K562 (cell line): ENCODE measurements at regions not wholly inside any gene's neighbourhood (a gene's known extent, or its start where the extent isn't known, plus 50 kb on each side); places are given as distances from the start of the nearest gene placed in this dataset.

Source experiments
- DNMT1 ChIP-seq: fragments of 450-650 bp; IDR thresholded peaks from 2 replicates; pipeline ENCODE4 v1.6.1; 2016; ENCODE audit warnings: antibody characterized with exemption, mild to moderate bottlenecking
- MTA2 ChIP-seq: fragments of 450-650 bp; IDR thresholded peaks from 2 replicates; pipeline ENCODE4 v1.6.1; 2016; ENCODE audit warnings: low read depth
- MYBL2 ChIP-seq, 2 experiments: fragments of 450-650 bp in 1 of 2; sonication (generic) in 1 of 2; formaldehyde crosslinking in 1 of 2; IDR thresholded peaks; 2 replicates each; pipeline versions ENCODE4 v1.6.1 to v1.8.1; 2017 to 2022; ENCODE audit warnings: borderline replicate concordance in 1 of 2, inconsistent platforms in 1 of 2, low read depth in 1 of 2, mild to moderate bottlenecking in 1 of 2, missing genetic modification reagents in 1 of 2, moderate library complexity in 1 of 2
- TF ChIP-seq, protein P1 (sequence below): fragments of 200-800 bp; sonication (Bioruptor generic); IDR thresholded peaks from 2 replicates; pipeline ENCODE4 v1.6.1; 2017; ENCODE audit warnings: missing genetic modification characterization, missing compliant biosample characterization
- TF ChIP-seq, protein P2 (sequence below): fragments of 250-450 bp; sonication (Bioruptor Pico); IDR thresholded peaks from 2 replicates; pipeline ENCODE4 v1.4.0; 2020

- TF ChIP-seq DNMT1 (no peak), MYBL2 (IDR thresholded peaks at IDR 0.05; ENCODE audit: low read depth) (no peak), MYBL2 (CRISPR knock-in tag; IDR thresholded peaks at IDR 0.05; ENCODE audit: borderline replicate concordance) (no peak), MTA2 (no peak)
- TF ChIP-seq, protein P1, sequence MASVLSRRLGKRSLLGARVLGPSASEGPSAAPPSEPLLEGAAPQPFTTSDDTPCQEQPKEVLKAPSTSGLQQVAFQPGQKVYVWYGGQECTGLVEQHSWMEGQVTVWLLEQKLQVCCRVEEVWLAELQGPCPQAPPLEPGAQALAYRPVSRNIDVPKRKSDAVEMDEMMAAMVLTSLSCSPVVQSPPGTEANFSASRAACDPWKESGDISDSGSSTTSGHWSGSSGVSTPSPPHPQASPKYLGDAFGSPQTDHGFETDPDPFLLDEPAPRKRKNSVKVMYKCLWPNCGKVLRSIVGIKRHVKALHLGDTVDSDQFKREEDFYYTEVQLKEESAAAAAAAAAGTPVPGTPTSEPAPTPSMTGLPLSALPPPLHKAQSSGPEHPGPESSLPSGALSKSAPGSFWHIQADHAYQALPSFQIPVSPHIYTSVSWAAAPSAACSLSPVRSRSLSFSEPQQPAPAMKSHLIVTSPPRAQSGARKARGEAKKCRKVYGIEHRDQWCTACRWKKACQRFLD = no peak
- TF ChIP-seq, protein P2, sequence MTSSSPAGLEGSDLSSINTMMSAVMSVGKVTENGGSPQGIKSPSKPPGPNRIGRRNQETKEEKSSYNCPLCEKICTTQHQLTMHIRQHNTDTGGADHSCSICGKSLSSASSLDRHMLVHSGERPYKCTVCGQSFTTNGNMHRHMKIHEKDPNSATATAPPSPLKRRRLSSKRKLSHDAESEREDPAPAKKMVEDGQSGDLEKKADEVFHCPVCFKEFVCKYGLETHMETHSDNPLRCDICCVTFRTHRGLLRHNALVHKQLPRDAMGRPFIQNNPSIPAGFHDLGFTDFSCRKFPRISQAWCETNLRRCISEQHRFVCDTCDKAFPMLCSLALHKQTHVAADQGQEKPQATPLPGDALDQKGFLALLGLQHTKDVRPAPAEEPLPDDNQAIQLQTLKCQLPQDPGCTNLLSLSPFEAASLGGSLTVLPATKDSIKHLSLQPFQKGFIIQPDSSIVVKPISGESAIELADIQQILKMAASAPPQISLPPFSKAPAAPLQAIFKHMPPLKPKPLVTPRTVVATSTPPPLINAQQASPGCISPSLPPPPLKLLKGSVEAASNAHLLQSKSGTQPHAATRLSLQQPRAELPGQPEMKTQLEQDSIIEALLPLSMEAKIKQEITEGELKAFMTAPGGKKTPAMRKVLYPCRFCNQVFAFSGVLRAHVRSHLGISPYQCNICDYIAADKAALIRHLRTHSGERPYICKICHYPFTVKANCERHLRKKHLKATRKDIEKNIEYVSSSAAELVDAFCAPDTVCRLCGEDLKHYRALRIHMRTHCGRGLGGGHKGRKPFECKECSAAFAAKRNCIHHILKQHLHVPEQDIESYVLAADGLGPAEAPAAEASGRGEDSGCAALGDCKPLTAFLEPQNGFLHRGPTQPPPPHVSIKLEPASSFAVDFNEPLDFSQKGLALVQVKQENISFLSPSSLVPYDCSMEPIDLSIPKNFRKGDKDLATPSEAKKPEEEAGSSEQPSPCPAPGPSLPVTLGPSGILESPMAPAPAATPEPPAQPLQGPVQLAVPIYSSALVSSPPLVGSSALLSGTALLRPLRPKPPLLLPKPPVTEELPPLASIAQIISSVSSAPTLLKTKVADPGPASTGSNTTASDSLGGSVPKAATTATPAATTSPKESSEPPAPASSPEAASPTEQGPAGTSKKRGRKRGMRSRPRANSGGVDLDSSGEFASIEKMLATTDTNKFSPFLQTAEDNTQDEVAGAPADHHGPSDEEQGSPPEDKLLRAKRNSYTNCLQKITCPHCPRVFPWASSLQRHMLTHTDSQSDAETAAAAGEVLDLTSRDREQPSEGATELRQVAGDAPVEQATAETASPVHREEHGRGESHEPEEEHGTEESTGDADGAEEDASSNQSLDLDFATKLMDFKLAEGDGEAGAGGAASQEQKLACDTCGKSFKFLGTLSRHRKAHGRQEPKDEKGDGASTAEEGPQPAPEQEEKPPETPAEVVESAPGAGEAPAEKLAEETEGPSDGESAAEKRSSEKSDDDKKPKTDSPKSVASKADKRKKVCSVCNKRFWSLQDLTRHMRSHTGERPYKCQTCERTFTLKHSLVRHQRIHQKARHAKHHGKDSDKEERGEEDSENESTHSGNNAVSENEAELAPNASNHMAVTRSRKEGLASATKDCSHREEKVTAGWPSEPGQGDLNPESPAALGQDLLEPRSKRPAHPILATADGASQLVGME = no peak
Observed at GRCh38 chr13:72637561-72637960, 89.9 kb downstream of the MZT1 start (continued).
